HEK293 (cell line): ENCODE measurements at regions not wholly inside any gene's neighbourhood (a gene's known extent, or its start where the extent isn't known, plus 50 kb on each side); places are given as distances from the start of the nearest gene placed in this dataset.

ENCODE experiments used
- CTCF ChIA-PET: fragments of 350-600 bp; formaldehyde crosslinking; extraction: SDS; loops from one replicate; lab custom pipeline; 2021; ENCODE audit warnings: antibody characterized with exemption; lab: Yijun Ruan, JAX
- POLR2A ChIA-PET: fragments of 300-600 bp; formaldehyde crosslinking; extraction: SDS; loops from one replicate; lab custom pipeline; 2020; ENCODE audit warnings: antibody characterized with exemption, inconsistent platforms; lab: Yijun Ruan, JAX
- H3K27ac ChIP-seq: fragments of 200-500 bp; sonication (Bioruptor generic); 2 replicates; pipeline ENCODE4 v1.5.1; 2014; ENCODE audit warnings: low read depth, low read length, control low read depth, inconsistent platforms; ENCODE audit errors: extremely low read depth
- H3K36me3 ChIP-seq, 2 experiments: fragments of 200-500 bp in 1 of 2; sonication (Bioruptor generic) in 1 of 2; 1 replicate in 1 of 2; 2 replicates in 1 of 2; pipeline ENCODE4 v1.5.1; 2014 to 2017; ENCODE audit warnings: inconsistent platforms in 2 of 2, low read length in 2 of 2; ENCODE audit not compliant: control insufficient read depth in 2 of 2, insufficient read depth in 1 of 2
- H3K4me1 ChIP-seq: fragments of 200-500 bp; sonication (Bioruptor generic); 2 replicates; pipeline ENCODE4 v1.5.1; 2014; ENCODE audit warnings: mild to moderate bottlenecking, low read length, inconsistent platforms; ENCODE audit not compliant: control insufficient read depth, insufficient read depth
- H3K4me3 ChIP-seq: 2 replicates; pipeline ENCODE4 v1.5.1; 2011; ENCODE audit warnings: low read depth, mild to moderate bottlenecking, control low read depth, low read length, moderate library complexity
- H3K9me3 ChIP-seq: fragments of 200-500 bp; sonication (Bioruptor generic); 2 replicates; pipeline ENCODE4 v1.5.1; 2014; ENCODE audit warnings: low read depth, low read length, inconsistent platforms; ENCODE audit not compliant: control insufficient read depth, insufficient read depth
- GFI1B ChIP-seq: fragments of 450-650 bp; formaldehyde crosslinking; IDR thresholded peaks from 2 replicates; pipeline ENCODE4 v1.5.1; 2016; ENCODE audit warnings: missing biosample characterization, missing genetic modification characterization
- MYNN ChIP-seq: fragments of 450-650 bp; formaldehyde crosslinking; IDR thresholded peaks from 2 replicates; pipeline ENCODE4 v1.5.1; 2016; ENCODE audit warnings: missing biosample characterization, missing genetic modification characterization, borderline replicate concordance
- ZBTB20 ChIP-seq: fragments of 450-650 bp; formaldehyde crosslinking; IDR thresholded peaks from 2 replicates; pipeline ENCODE4 v1.5.1; 2016; ENCODE audit warnings: missing biosample characterization, missing genetic modification characterization
- ZNF133 ChIP-seq: fragments of 450-650 bp; formaldehyde crosslinking; IDR thresholded peaks from 2 replicates; pipeline ENCODE4 v1.5.1; 2016; ENCODE audit warnings: missing biosample characterization, missing genetic modification characterization
- ZNF155 ChIP-seq: fragments of 450-650 bp; formaldehyde crosslinking; IDR thresholded peaks from 2 replicates; pipeline ENCODE4 v1.5.1; 2016; ENCODE audit warnings: missing biosample characterization, missing genetic modification characterization
- ZNF510 ChIP-seq: fragments of 450-650 bp; formaldehyde crosslinking; IDR thresholded peaks from 2 replicates; pipeline ENCODE4 v1.5.1; 2018; ENCODE audit warnings: mild to moderate bottlenecking, missing genetic modification characterization, missing biosample characterization; ENCODE audit not compliant: insufficient replicate concordance
- ZNF645 ChIP-seq: fragments of 450-650 bp; formaldehyde crosslinking; IDR thresholded peaks from 2 replicates; pipeline ENCODE4; 2016; ENCODE audit warnings: missing biosample characterization, missing genetic modification characterization
- ZNF658 ChIP-seq: fragments of 450-650 bp; formaldehyde crosslinking; IDR thresholded peaks from 2 replicates; pipeline ENCODE4; 2016; ENCODE audit warnings: missing biosample characterization, missing genetic modification characterization
- ZNF76 ChIP-seq: fragments of 450-650 bp; formaldehyde crosslinking; IDR thresholded peaks from 2 replicates; pipeline ENCODE4; 2016; ENCODE audit warnings: low read depth, missing biosample characterization, missing genetic modification characterization, borderline replicate concordance
- ZNF791 ChIP-seq: fragments of 450-650 bp; formaldehyde crosslinking; IDR thresholded peaks from 2 replicates; pipeline ENCODE4 v1.5.1; 2016; ENCODE audit warnings: missing biosample characterization, missing genetic modification characterization
- ZSCAN4 ChIP-seq: fragments of 450-650 bp; formaldehyde crosslinking; IDR thresholded peaks from 2 replicates; pipeline ENCODE4 v1.5.1; 2017; ENCODE audit warnings: missing biosample characterization, missing genetic modification characterization
- ZXDB ChIP-seq: fragments of 450-650 bp; formaldehyde crosslinking; IDR thresholded peaks from 2 replicates; pipeline ENCODE4 v1.5.1; 2016; ENCODE audit warnings: missing biosample characterization, missing genetic modification characterization
- TF ChIP-seq, protein P1 (sequence below): fragments of 450-650 bp; formaldehyde crosslinking; IDR thresholded peaks from 2 replicates; pipeline ENCODE4 v1.5.1; 2016; ENCODE audit warnings: missing biosample characterization, missing genetic modification characterization, borderline replicate concordance
- TF ChIP-seq, protein P2 (sequence below): fragments of 450-650 bp; formaldehyde crosslinking; IDR thresholded peaks from 2 replicates; pipeline ENCODE4 v1.5.1; 2016; ENCODE audit warnings: missing biosample characterization, missing genetic modification characterization, borderline replicate concordance
- TF ChIP-seq, protein P3 (sequence below): fragments of 450-650 bp; formaldehyde crosslinking; conservative IDR thresholded peaks from 2 replicates; pipeline ENCODE4 v1.5.1; 2016; ENCODE audit warnings: low read depth, missing biosample characterization, missing genetic modification characterization
- TF ChIP-seq, protein P4 (sequence below): fragments of 450-650 bp; formaldehyde crosslinking; IDR thresholded peaks from 2 replicates; pipeline ENCODE4 v1.5.1; 2017; ENCODE audit warnings: missing biosample characterization, missing genetic modification characterization

DNA sequence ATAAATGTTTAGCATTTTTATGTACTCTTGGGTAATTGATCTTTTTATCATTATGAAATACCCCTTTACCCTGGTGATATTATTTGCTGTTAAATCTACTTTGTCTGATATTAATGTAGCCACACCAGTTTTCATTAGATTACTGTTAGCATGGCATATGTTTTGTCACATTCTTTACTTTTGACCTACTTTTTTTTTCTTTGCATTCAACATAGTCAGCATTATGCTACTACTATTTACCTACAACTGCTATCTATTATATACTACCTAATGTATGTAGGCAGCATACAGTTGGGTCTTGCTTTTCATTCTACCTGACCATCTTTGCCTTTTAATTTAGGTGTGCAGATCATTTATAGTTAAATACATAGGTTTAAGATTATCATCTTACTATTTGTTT lies 1429.6 kb upstream of the ALCAM start (continued):
- TF ChIP-seq, protein P1, sequence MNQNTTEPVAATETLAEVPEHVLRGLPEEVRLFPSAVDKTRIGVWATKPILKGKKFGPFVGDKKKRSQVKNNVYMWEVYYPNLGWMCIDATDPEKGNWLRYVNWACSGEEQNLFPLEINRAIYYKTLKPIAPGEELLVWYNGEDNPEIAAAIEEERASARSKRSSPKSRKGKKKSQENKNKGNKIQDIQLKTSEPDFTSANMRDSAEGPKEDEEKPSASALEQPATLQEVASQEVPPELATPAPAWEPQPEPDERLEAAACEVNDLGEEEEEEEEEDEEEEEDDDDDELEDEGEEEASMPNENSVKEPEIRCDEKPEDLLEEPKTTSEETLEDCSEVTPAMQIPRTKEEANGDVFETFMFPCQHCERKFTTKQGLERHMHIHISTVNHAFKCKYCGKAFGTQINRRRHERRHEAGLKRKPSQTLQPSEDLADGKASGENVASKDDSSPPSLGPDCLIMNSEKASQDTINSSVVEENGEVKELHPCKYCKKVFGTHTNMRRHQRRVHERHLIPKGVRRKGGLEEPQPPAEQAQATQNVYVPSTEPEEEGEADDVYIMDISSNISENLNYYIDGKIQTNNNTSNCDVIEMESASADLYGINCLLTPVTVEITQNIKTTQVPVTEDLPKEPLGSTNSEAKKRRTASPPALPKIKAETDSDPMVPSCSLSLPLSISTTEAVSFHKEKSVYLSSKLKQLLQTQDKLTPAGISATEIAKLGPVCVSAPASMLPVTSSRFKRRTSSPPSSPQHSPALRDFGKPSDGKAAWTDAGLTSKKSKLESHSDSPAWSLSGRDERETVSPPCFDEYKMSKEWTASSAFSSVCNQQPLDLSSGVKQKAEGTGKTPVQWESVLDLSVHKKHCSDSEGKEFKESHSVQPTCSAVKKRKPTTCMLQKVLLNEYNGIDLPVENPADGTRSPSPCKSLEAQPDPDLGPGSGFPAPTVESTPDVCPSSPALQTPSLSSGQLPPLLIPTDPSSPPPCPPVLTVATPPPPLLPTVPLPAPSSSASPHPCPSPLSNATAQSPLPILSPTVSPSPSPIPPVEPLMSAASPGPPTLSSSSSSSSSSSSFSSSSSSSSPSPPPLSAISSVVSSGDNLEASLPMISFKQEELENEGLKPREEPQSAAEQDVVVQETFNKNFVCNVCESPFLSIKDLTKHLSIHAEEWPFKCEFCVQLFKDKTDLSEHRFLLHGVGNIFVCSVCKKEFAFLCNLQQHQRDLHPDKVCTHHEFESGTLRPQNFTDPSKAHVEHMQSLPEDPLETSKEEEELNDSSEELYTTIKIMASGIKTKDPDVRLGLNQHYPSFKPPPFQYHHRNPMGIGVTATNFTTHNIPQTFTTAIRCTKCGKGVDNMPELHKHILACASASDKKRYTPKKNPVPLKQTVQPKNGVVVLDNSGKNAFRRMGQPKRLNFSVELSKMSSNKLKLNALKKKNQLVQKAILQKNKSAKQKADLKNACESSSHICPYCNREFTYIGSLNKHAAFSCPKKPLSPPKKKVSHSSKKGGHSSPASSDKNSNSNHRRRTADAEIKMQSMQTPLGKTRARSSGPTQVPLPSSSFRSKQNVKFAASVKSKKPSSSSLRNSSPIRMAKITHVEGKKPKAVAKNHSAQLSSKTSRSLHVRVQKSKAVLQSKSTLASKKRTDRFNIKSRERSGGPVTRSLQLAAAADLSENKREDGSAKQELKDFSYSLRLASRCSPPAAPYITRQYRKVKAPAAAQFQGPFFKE (tag by site-specific recombination) = no peak
- TF ChIP-seq, all 188 proteins: peak for 0

DNA sequence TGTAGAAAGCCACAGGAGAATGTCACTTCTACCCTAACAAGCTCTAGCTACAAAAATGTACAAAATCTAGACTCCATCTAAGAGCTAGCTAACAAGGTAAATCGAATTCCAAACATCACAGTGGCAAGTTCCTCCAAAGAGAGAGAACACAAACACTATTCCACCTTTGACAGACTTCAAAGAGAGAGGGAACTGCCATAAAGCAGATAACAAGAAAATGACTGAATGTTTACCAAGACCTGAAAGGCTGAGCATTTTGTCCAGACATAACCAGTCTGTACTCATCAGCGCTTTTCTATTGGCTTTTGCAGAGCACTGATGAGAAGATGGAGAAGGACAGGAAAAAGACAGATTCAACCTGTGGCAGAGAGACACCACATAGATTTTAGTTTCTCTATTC lies 1419.6 kb upstream of the ALCAM start:
- CTCF ChIA-PET = no interaction called here
- Histone ChIP-seq H3K4me3 (no peak overlapping the region), H3K36me3 (no peaks in the 10 kb centered on the region), H3K9me3 (no peaks in the 10 kb centered on the region), H3K4me1 (no peaks in the 10 kb centered on the region), H3K27ac (no peak overlapping the region)
- POLR2A ChIA-PET = no interaction called here
- no peak for TF ChIP-seq ZNF645 (tag by site-specific recombination)
- TF ChIP-seq MYNN (tag by site-specific recombination) = no peak
- no peak for TF ChIP-seq ZNF155
- no peak for TF ChIP-seq ZXDB
- TF ChIP-seq ZSCAN4 (tag by site-specific recombination) = no peak
- TF ChIP-seq ZBTB20 = no peak
- no peak for TF ChIP-seq GFI1B (tag by site-specific recombination)
- no peak for TF ChIP-seq ZNF791 (tag by site-specific recombination)
- TF ChIP-seq ZNF133 = no peak
- TF ChIP-seq ZNF76 = no peak
- TF ChIP-seq, protein P2, sequence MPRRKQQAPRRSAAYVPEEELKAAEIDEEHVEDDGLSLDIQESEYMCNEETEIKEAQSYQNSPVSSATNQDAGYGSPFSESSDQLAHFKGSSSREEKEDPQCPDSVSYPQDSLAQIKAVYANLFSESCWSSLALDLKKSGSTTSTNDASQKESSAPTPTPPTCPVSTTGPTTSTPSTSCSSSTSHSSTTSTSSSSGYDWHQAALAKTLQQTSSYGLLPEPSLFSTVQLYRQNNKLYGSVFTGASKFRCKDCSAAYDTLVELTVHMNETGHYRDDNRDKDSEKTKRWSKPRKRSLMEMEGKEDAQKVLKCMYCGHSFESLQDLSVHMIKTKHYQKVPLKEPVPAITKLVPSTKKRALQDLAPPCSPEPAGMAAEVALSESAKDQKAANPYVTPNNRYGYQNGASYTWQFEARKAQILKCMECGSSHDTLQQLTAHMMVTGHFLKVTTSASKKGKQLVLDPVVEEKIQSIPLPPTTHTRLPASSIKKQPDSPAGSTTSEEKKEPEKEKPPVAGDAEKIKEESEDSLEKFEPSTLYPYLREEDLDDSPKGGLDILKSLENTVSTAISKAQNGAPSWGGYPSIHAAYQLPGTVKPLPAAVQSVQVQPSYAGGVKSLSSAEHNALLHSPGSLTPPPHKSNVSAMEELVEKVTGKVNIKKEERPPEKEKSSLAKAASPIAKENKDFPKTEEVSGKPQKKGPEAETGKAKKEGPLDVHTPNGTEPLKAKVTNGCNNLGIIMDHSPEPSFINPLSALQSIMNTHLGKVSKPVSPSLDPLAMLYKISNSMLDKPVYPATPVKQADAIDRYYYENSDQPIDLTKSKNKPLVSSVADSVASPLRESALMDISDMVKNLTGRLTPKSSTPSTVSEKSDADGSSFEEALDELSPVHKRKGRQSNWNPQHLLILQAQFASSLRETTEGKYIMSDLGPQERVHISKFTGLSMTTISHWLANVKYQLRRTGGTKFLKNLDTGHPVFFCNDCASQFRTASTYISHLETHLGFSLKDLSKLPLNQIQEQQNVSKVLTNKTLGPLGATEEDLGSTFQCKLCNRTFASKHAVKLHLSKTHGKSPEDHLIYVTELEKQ (tag by site-specific recombination) = no peak
- TF ChIP-seq, protein P3, sequence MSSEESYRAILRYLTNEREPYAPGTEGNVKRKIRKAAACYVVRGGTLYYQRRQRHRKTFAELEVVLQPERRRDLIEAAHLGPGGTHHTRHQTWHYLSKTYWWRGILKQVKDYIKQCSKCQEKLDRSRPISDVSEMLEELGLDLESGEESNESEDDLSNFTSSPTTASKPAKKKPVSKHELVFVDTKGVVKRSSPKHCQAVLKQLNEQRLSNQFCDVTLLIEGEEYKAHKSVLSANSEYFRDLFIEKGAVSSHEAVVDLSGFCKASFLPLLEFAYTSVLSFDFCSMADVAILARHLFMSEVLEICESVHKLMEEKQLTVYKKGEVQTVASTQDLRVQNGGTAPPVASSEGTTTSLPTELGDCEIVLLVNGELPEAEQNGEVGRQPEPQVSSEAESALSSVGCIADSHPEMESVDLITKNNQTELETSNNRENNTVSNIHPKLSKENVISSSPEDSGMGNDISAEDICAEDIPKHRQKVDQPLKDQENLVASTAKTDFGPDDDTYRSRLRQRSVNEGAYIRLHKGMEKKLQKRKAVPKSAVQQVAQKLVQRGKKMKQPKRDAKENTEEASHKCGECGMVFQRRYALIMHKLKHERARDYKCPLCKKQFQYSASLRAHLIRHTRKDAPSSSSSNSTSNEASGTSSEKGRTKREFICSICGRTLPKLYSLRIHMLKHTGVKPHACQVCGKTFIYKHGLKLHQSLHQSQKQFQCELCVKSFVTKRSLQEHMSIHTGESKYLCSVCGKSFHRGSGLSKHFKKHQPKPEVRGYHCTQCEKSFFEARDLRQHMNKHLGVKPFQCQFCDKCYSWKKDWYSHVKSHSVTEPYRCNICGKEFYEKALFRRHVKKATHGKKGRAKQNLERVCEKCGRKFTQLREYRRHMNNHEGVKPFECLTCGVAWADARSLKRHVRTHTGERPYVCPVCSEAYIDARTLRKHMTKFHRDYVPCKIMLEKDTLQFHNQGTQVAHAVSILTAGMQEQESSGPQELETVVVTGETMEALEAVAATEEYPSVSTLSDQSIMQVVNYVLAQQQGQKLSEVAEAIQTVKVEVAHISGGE = no peak
- TF ChIP-seq ZNF510 (tag by site-specific recombination) = no peak
- TF ChIP-seq, protein P4, sequence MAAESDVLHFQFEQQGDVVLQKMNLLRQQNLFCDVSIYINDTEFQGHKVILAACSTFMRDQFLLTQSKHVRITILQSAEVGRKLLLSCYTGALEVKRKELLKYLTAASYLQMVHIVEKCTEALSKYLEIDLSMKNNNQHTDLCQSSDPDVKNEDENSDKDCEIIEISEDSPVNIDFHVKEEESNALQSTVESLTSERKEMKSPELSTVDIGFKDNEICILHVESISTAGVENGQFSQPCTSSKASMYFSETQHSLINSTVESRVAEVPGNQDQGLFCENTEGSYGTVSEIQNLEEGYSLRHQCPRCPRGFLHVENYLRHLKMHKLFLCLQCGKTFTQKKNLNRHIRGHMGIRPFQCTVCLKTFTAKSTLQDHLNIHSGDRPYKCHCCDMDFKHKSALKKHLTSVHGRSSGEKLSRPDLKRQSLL (tag by site-specific recombination) = no peak
- TF ChIP-seq ZNF658 (tag by site-specific recombination) = no peak
